HG02852 (cell line): ENCODE measurements at regions not wholly inside any gene's neighbourhood (a gene's known extent, or its start where the extent isn't known, plus 50 kb on each side); places are given as distances from the start of the nearest gene placed in this dataset.

Source experiments
- ATAC-seq: cut with Tn5 transposase; IDR thresholded peaks from one replicate; pipeline ENCODE4 v1.9.1; 2021; ENCODE audit warnings: mild to moderate bottlenecking, moderate library complexity; ENCODE audit not compliant: unreplicated experiment

DNA sequence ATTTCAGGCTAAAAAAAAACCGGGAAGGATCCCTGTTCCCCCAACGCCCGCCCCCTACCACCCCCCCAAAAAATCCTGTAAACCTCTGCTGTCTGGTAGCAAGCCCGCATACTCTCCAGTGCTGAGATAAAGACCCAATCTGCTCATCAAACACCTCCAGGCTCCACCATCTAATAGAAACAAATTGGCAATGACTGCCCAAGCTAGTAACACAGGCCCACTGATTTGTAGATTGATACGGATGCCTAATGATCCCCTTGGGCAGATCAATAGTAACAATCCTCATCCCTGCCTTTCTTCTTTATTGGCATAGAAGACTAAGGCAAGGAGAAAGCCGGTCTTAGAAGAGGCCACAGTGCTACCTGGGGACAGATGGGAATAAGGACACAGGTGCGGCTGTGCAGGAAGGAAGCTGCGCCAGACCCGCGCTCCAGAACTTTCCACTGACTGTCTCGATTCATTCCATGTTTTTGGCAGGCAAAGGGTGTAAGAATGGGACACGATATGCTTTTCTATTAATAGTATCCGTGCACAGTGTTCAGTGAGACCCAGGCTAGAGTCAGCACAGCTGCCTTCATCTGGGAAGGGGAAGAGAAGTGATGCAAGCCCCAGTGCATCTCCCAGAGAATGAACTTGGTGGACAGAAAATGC is 407.6 kb upstream of the PSMD7 start:
- no peak for ATAC-seq

DNA sequence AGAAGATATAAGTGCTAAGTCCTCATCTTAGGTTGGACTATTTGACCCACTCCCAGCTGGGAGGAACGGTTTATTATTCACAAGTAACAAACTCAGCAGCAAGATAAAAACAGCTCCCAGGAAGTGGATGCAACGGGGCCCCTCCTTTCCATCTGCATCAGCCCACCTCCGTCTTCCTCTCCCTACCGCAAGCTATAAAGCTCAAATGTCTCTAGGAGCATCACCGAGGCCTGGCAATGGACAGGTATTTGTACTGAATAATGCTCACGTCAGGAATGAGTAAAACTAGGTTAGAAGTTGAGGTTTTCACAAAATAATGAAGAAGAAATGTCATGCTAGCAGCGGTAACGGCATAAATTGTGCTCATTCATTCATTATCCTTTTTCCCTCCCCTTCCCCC is 408.7 kb upstream of the PSMD7 start:
- ATAC-seq, result no peak

DNA sequence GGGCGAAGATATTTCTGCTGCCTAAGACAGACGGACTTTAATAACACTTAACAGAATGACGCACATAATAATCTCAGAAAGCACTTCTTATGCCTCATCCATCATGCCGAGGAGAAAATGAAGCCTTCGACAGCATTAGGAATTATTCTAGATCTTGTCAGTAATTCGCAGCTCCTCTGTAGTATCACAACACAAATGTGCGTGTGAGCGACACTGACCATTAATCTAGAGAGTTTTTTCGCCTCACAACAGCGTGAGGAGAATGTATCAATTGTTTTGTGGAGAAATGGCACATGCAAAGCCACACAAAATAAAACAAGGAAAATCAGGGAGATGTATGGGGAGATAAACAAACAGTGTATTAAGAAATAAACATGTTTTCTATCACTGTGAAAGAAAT is 410.2 kb upstream of the PSMD7 start:
- no peak for ATAC-seq

DNA sequence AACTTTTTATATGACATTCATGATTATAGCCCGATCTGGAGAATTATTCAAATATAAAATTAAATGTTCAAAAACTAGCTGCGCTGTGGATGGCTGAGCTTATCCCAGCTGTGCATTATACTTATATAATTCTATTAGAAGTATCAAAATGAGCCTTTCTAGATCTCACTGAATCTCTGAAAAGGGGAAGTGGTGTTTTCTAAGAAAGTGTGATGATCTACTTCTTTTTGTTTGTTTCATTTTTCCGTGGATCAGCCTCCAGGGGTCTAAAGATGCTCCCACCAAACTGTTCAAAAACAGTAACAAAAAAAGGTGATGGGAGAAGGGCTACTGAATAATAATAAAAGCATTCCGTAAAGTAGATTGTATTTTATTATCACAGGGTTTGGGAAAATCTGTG is 411.3 kb upstream of the PSMD7 start:
- no peak for ATAC-seq

DNA sequence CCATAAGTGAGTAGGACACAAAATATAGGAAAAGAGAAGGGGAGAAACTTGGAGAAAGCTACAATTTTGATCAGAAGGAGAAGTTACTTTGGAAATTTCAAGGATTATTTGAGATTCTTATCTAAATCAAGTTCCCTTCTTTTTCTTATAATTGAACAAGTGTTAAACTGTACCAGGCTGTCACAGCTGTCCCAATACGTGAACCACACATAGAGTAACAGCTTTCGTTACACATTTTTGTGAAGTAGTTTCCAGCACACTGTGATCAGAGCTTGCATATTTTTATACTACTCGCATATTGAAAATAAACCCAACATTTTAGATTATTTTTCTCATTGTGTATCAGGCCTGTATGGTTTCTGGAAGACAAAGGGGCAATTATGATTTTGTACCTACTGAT is 412.8 kb upstream of the PSMD7 start:
- no peak for ATAC-seq

DNA sequence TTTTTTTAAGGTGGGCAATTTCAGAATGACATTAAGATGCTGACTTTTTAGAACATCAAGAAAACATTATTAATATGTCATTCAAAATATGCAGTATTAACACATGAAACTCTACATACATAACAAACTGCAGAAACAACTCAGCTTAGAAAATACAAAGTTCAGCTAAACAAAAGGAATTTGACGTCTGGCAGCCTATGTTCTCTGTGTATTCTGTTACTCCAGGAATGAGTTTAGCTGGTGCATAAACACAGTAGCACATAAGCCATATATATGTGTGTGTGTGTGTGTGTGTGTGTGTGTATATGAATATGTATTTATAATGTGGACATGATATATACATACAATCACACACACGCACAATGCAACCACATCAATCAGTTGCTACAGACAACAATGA is 413.5 kb upstream of the PSMD7 start:
- no peak for ATAC-seq

DNA sequence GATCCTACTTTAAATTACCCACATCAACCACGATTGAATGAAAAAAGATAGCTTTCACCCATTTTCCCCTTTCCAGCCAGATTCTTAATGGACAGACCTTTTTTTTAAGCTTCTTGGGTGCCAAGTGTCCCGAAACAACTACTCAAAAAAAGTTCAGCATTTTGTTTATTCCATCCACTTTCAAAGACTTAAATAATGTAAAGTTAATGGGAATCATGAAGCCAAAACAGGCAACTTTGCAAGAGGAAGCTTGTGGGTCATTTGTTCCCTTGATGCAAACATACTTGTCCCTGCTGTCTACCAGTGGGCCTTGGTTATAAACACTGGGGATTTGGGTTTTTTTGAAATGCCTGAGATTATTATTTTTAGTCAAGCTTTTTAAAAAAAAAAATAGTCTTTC is 414.0 kb upstream of the PSMD7 start:
- no peak for ATAC-seq

DNA sequence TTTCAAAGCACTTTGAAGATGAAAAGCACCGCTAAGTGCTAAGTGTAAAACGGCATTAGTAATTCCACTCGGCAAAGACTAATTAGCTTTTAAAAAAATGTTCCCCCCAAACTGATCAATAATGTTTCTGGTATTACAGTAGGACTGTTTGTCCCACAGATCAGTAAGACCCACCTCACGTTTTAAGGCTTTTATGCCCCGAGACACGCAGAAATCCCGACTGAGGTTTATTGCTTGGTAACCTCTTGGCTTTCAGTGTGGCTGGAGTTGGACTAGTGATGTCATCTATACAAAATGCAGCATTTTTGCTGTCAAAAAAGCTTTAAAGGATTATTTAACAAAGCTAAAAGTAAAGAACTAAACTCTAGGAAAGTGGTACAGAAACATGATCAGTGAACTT is 414.6 kb upstream of the PSMD7 start:
- no peak for ATAC-seq

DNA sequence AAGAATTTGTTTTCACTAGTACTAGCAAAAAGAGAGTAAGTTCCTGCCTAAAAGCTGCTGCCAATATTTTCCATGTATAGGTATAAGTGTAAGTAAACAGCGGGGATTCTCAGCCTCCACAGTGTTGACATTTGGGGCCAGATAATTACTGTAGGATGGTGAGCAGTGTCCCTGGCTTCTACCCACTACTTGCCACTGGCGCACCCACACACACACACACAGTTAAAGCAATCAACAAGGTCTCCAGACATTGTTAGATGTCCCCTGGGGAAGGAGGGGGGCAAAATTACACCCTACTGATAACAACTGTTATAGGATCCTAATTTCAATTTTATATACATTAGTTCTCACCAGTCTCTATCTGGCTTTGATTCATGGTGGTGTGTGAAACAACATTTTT is 417.0 kb upstream of the PSMD7 start:
- ATAC-seq, result no peak

DNA sequence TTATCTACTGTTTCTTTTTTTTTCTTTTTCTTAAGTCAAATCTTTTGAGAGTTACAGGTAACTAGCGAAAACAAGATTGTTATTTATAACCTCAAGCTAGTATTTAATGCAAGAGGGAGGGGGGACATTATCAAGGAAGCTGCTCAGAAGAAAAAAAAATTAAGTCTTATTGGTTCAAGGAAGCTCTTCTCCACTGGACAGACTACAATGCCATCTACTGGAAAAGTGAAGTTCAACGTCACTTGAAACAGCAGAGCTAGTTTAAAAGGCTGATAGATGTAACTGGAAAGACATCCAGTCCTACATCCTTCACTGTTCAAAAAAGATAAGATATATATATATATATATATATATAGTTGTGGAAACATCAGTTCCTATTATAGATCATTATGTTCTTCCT is 418.0 kb upstream of the PSMD7 start:
- no peak for ATAC-seq

DNA sequence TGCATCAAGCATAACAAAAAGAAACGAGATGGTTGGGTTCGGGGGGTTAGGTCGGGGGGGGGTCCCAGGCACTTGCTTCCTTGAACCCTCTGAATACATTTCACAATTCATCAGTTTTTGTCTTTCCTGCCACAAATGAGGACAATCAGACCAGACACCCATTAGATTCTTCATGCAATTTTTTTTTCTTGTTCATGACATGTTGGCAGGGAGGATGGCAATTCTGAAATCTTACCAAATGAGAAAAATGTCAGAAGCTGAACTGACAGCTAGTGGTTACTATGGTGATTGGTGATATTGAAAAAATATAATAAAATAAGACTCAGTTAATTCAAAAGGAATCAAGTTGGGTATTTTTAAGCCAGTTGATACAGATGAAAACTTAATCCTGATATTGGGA is 419.5 kb upstream of the PSMD7 start:
- ATAC-seq, result no peak

DNA sequence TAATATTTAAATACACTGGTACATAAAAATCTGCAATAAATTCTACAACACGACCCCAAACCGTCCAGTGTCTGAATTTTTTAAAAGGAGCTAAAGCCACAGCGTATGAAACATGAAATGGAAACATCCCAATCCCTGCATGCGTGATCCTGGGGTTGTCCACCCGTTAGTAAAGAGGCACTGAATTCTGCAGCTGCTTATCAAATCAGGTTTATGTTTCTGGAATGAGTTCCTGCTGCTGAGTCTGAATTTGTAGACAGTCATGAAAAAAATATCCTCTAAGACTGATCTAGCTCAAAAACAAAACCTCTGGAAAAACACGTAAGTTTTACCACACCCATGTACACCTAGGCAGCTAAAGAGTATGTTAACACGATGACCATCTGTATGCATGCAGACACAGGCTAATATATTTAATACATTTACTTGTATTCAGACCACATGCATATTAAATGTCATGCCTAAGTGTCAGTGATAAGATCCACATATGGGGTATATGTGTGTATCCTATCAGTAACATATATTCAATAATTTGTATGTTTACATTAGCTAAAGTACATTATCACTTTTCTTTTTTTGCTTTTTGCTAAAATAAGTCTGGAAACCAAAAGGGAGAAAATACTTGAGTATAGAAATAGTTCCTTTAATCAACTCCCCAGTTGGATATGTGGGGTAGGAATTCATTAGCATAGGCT is 420.5 kb upstream of the PSMD7 start:
- no peak for ATAC-seq

DNA sequence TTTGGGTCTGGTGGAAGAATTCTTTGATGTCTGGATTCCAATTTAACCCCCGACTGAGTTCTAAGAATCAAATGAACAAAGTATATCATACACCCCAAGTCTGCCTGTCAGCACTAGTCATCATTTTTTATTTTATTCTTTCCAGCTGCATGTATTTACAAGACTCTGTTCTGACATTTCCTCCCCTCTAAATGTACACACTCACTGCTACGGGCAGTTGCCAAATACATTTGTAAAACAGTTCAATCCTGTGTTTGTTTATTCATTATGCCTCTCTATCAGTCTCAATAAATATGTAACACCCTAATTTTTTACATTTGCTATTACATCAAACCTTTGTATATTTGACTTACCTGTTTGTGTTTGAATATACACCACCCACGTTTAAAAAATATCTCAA is 422.3 kb upstream of the PSMD7 start:
- no peak for ATAC-seq

DNA sequence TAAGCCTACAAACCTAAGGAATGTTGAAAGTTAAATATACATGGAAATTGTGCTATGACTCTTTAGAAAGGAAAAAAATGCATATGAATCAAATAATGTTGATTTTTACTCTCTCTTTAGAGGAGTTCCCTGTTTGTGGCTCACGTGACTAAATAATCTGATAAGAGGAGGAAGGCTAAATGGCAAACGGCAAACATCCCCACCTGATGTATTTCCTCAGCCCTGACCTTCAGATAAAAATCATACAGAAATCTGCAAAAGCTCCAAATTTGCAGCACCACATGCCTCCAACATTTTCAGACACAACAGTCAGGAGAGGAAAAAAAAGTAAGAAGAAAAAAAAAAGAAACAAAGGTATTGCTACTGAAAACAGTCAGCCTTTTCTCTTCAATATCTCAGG is 423.0 kb upstream of the PSMD7 start:
- ATAC-seq, result no peak

DNA sequence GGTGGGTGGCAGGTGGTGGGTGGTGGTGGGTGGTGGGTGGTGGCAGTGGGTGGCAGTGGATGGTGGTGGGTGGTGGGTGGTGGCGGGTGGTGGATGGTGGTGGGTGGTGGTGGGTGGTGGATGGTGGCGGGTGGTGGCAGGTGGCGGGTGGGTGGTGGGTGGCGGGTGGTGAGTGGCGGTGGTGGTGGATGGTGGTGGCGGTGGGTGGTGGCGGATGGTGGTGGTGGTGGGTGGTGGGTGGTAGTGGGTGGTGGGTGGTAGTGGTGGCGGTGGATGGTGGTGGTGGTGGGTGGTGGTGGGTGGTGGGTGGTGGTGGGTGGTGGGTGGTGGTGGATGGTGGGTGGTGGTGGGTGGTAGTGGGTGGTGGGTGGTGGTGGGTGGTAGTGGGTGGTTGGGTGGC is 423.8 kb upstream of the PSMD7 start:
- ATAC-seq, result no peak

DNA sequence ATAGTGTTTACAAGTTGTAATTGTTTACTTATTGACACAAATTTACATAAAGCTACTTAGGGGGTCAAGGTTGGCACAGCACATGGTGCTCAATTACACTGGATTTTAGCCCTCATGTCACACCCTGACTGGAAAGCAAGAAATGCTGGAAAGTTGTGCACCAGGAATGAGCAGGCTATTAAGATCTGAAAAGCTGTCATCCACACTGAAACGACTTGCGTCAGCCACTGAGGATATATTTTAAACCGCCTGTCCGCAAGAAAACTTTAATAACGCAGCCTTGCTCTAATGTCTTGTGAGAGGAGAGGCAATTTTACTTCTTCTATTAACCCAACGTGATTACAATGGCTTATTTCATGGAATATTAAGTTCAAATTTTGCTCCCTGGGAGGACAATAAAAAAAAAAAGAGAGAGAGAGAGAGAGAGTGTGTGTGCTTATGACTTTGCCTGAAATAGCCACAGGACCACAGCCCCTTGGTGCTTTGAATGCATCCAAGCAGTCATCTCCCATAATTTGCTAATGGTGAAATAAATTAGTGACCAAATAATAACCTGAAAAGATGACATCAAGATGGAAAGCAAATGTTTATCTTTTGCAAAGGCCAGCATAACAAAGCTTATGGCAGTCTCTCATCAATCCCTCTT is 425.4 kb upstream of the PSMD7 start:
- no peak for ATAC-seq

DNA sequence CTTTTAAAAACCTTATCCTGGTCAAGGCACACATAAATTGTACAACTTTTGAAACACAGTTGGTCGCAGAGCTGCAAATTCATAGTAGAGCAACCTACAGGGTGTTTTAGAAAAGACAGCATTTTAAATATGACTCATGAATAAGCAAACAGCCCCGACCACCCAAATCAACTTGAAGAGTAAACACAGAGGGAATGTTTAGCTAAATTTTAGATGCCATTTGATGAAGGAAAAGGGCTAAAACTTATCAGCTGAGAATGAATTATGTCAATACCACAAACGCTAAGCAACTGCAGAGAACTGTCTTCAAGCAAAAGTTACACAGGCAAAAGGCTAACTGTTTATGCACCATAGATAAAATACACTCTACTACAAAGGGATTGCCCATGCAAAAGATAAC is 427.5 kb upstream of the PSMD7 start:
- no peak for ATAC-seq

DNA sequence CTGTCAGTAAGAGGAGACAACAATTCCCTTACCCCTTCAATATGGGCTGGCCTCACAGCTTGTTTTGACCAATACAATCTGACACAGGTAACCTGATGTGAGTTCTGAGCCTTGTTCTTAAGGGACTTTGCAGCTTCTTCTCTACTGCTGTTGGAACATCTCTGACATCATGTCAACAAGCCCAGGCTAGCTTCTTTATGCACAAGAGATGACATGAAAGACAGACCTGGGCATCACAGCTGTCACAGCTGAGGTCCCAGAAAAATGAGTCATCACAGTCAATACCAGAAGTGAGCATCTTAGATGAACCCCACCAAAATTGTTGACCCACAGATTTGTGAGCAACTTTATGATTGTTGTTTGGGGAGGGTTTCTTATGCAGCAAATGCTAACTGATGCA is 431.7 kb upstream of the PSMD7 start:
- ATAC-seq, result no peak

DNA sequence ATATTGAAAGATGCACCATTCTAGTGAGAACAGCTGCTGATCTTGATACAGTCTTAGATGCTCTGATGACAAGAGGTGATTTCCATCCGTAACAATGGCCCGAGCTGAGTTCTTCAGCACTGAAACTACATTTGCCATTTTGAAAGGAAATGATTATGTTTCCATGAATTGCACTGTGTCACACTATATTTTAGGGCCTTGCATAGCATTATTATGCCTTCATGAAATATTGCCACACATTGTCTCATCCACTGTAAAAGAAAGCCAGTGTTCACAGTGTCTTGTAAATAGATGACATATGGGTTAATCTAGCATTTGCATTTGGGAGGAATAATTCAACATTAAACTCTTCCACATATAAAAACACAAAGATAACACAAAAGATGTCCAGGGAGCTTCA is 438.3 kb upstream of the PSMD7 start:
- no peak for ATAC-seq

DNA sequence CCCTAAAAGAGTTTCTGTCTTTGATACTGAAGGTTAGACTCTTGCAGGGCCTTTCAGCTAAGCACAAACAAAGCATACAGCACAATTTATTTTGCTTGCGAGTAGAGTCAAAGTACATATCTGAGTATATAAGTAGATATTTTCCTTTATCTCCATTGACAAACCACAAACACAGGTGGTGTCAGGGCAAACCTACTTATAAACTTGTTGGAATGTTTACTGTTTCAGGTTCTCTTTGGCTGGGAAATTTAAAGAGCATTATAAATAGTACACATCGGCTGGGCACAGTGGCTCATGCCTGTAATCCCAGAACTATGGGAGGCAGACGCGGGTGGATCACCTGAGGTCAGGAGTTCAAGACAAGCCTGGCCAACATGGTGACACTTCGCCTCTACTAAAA is 442.6 kb upstream of the PSMD7 start:
- no peak for ATAC-seq

DNA sequence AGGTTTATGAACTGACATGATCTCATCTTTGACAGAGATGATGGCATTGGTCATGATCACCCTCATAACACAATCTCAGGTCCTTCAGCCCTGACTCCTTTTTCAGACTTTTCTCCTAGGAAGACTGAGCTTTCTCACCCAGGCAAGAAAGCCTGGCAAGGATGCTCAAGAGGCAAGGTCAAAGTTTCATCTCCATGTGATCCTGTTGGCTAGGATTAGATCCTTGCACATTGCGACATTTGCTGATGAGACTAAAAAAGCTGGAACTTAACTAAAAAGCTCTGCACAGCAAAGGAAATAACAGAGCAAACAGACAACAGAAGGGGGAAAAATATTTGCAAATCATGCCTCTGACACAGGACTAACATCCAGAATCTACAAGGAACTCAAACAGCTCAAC is 444.1 kb upstream of the PSMD7 start:
- ATAC-seq, result no peak

DNA sequence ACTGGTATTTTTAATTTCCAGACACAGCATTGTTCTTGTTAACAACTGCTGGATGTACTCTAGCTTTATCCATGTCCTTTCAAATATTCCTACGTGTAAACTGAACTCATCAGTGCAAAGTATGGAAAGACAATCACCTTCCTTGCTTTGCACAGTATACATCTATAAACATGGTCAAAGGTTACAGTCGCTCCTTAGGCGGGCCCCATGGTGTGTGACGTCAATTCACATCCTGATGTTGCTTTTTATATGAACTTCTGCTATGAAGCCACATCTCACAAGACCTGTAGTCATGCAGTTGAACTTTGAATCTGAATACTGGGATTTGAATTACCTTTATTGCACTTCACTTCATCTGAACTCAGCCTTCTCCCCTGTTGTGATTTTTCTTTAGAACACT is 447.6 kb upstream of the PSMD7 start:
- ATAC-seq, result no peak

DNA sequence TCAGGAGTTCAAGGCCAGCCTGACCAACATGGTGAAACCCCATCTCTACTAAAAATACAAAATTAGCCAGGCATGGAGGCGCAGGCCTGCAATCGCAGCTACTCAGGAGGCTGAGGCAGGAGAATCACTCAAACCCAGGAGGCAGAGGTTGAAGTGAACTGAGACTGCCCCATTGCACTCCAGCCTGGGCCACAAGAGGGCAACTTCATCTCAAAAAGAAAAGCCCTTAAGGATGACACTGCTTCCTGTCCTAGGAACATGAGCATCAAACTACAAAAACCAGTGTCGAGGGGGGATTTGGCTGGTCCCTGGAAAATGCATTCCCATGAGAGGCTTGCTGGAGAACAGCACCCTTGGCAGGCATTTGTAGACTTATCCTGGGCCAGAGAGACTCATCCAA is 449.5 kb upstream of the PSMD7 start:
- ATAC-seq, result no peak
